ENCODE measurements at regions not wholly inside any gene's neighbourhood (a gene's known extent, or its start where the extent isn't known, plus 50 kb on each side); places are given as distances from the start of the nearest gene placed in this dataset.

- intact Hi-C loops (cut with DNase I; ENCODE audit: low total_unique reads): no loop called here
- H3K4me3 ChIP-seq (ENCODE audit: low read depth, poor library complexity, severe bottlenecking): no peak overlapping the region
- TF ChIP-seq CTCF (IDR thresholded peaks at IDR 0.05) (no peak), POLR2A (IDR thresholded peaks at IDR 0.05) (no peak)
- DNase-seq (ENCODE audit: low spot score in 2 of 2): no peak
- WGBS, 2 donors: 50 to 55% methylated on average over 4 of the region's 4 CpGs
These were observed 327.3 kb upstream of the TLE3 start for GRCh38 chr15:70424937-70425411.

DNA sequence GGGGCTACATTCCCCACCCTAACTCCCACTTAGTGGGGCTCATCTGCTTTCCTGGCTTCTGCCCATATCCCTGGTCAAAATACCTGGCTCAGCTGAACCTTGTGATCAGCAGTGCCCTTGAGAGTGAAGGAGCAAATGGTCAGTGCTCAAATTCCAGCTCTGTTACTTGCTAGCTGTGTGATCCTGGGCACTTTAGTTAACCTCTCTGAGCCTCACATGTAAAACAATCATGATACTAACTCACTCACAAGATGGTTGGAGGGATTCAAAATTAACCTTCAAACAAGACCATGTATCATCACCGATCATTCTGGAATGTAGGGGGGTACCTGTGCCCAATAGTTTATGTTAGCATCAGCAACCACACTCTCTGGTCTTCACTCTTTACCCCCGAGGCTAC is 325.6 kb upstream of the TLE3 start:
- WGBS, 2 donors: 80 to 92% methylated on average over 2 of the region's 2 CpGs
- DNase-seq (ENCODE audit: low spot score in 2 of 2): no peak
- no peak overlapping the region for H3K4me3 ChIP-seq (ENCODE audit: low read depth, poor library complexity, severe bottlenecking)
- TF ChIP-seq CTCF (IDR thresholded peaks at IDR 0.05): no peak
- no peak for TF ChIP-seq POLR2A (IDR thresholded peaks at IDR 0.05)
- intact Hi-C loops (cut with DNase I; ENCODE audit: low total_unique reads): no loop called here

GRCh38 chr15:70422342-70422741 is 324.6 kb upstream of the TLE3 start:
- no peak overlapping the region for H3K4me3 ChIP-seq (ENCODE audit: low read depth, poor library complexity, severe bottlenecking)
- TF ChIP-seq POLR2A (IDR thresholded peaks at IDR 0.05): no peak
- WGBS, 2 donors: 87 to 90% methylated on average over 4 of the region's 4 CpGs
- intact Hi-C loops (cut with DNase I; ENCODE audit: low total_unique reads): no loop called here
- no peak for DNase-seq (ENCODE audit: low spot score in 2 of 2)

DNA sequence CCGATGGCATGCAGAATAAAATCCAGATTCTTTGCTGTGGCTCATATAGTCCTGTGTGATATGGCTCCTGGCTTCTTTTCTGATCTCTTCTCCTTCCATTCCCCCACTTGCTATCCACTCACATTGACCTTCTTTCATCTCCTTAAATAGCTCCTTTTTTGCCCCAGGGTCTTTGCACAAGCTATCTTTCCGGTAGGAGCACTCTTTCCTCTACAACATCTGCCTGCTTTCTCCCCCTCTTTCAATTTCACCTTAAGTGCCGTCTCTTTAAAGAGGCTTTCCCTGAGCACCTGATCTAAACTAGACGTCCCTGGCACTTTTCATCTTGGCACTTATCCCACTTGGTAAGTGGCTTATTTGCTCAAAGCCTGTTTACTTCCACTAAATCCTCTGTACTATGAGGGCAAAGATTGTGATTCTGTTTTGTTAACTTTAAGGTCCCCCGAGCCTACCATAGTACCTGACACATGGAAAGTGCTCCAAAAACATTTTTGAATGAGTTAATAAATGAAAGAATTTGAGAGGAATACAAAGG is 323.3 kb upstream of the TLE3 start:
- TF ChIP-seq CTCF (IDR thresholded peaks at IDR 0.05) (no peak), POLR2A (IDR thresholded peaks at IDR 0.05) (no peak)
- H3K4me3 ChIP-seq (ENCODE audit: low read depth, poor library complexity, severe bottlenecking): no peak overlapping the region
- no peak for DNase-seq (ENCODE audit: low spot score in 2 of 2)
- intact Hi-C loops (cut with DNase I; ENCODE audit: low total_unique reads): no loop called here
- 58 to 63% methylated on average over 5 of the region's 5 CpGs for WGBS, 2 donors

DNA sequence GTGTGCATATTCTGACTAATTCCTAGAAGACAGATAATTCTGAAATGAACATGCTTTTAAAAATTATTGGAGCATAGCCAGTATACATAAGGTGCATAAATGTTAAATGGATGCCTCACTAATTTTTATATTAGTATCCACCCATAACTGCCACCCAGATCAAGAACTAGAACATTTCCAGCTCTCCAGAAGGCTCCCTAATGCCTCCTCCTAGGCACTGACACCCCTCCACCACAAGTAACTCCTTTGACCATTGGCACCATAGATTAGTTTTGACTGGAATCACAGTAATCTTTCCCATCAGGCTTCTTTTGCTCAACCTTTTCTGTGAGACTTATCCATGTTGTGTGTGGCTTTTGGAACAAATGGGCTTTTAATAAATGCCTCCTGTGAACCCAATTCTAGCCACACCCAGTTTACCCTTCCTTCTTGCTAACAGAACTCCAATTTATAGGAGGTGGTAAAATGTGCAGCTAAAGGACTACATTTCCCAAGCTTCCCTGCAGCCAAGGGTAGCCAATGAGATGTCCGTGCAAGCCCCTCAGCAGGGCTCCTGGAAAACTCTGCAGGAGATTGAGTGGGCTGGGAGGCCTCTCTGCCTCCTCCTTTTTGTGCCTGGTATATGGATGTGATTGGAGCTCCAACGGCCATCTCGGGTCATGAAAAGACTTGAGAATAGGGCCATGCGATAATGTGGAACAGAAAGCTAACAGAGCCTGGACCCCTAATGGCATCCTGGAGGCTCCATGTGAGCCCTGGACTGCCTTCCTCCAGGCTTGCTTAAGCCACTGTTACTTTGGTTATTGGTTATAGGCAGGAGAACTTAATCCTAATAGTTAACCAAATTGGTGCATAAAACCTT is 322.6 kb upstream of the TLE3 start:
- no peak overlapping the region for H3K4me3 ChIP-seq (ENCODE audit: low read depth, poor library complexity, severe bottlenecking)
- WGBS, 2 donors: 60 to 78% methylated on average over 4 of the region's 4 CpGs

More for the DNA sequence above, 322.6 kb upstream of the TLE3 start:
- intact Hi-C loops (cut with DNase I; ENCODE audit: low total_unique reads): no loop called here
- no peak for TF ChIP-seq POLR2A (IDR thresholded peaks at IDR 0.05)
- no peak for TF ChIP-seq CTCF (IDR thresholded peaks at IDR 0.05)
- DNase-seq (ENCODE audit: low spot score in 2 of 2): no peak
